C4-2B (cell line): ENCODE measurements at regions not wholly inside any gene's neighbourhood (a gene's known extent, or its start where the extent isn't known, plus 50 kb on each side); places are given as distances from the start of the nearest gene placed in this dataset.
"Not testable (repeated sequence)": the region's sequence is repeated elsewhere in the genome, so short reads cannot be mapped to it uniquely, and the experiment has no call there.

ENCODE experiments used
- ZFX ChIP-seq: fragments of 450-650 bp; IDR thresholded peaks from 2 replicates; pipeline ENCODE4 v1.6.1; 2017
- TF ChIP-seq, protein P1 (sequence below): fragments of 450-650 bp; conservative IDR thresholded peaks from 2 replicates; pipeline ENCODE4 v1.5.1; 2017; ENCODE audit warnings: mild to moderate bottlenecking

DNA sequence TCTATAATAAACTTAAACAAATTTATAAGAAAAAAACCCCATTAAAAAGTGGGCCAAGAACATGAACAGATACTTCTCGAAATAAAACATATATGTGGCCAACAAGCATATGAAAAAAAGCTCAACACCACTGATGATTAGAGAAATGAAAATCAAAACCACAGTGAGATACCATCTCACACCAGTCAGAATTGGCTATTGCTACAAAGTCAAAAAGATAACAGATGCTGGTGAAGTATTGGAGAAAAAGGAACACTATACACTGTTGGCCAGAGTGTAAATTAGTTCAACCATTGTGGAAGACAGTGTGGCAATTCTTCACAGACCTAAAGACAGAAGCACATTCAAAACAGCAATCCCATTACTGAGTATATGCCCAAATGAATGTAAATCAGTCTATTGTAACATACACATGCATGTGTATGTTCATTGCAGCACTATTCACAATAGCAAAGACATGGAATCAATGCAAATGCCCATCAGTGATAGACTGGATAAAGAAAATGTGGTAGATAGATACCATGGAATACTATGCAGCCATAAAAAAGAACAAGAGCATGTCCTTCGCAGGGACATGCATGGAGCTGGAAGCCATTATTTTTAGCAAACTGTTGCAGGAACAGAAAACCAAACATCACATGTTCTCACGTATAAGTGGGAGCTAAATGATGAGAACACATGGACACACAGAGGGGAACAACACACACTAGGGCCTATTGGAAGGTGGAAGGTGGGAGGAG is 313.4 kb downstream of the GATA3 start:
- TF ChIP-seq, protein P1, sequence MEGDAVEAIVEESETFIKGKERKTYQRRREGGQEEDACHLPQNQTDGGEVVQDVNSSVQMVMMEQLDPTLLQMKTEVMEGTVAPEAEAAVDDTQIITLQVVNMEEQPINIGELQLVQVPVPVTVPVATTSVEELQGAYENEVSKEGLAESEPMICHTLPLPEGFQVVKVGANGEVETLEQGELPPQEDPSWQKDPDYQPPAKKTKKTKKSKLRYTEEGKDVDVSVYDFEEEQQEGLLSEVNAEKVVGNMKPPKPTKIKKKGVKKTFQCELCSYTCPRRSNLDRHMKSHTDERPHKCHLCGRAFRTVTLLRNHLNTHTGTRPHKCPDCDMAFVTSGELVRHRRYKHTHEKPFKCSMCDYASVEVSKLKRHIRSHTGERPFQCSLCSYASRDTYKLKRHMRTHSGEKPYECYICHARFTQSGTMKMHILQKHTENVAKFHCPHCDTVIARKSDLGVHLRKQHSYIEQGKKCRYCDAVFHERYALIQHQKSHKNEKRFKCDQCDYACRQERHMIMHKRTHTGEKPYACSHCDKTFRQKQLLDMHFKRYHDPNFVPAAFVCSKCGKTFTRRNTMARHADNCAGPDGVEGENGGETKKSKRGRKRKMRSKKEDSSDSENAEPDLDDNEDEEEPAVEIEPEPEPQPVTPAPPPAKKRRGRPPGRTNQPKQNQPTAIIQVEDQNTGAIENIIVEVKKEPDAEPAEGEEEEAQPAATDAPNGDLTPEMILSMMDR, result not testable (repeated sequence)
- not testable (repeated sequence) for TF ChIP-seq ZFX
